T-helper 1 cell (primary cell): ENCODE measurements at regions not wholly inside any gene's neighbourhood (a gene's known extent, or its start where the extent isn't known, plus 50 kb on each side); places are given as distances from the start of the nearest gene placed in this dataset.
"Not testable (repeated sequence)": the region's sequence is repeated elsewhere in the genome, so short reads cannot be mapped to it uniquely, and the experiment has no call there.

ENCODE experiments used
- DNase-seq, 5 donors: peaks; one replicate each; pipeline ENCODE4 v3.0.0-alpha.2; 2012 to 2020

DNA sequence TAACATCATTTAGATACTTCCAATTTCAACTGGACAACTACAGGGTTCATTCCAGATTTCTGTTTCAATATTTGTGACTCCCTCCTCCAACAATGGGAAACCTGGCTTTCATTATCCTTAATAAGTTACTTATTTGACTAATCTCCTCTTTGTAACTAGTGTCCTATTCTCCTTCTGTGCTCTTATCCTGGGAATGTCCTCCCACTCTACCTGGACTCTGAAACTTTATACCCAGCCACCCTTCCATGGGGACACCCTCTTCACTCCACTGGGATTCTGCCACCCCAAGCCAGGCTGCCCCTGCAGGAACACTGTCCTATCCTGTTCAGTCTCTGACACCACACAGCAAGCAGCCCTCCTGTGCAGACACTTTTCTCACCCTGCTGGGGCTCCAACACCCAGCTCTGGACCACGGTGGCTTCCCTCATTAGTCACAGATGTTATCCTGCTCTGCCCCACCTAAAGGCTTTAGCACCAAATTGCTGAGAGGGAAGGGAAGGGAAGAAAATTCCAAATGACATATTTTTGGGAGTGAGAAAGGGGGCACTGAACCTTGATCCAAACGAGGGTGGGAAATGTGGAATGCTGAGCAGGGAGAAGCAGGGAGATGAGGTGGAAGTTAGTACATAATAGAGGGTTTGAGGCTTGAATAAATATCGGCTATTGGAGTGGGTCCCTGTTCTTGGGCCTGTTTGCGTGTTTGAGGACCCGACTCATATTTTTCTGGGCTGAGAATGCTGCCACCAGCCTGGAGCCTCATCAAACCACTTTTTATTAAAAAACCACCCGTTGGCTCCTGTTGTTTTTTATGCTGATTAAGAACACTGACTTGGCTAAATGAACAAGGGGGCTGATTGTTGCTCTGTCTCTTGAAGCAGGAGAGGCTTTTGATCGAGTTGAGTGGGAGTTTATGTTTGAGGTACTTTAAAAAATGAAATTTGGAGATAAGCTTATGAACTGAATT is 54.0 kb upstream of the AKIRIN2 start:
- no peak for DNase-seq

- DNase-seq, result no peak
Measured at GRCh38 chr6:87754828-87755227, 52.8 kb upstream of the AKIRIN2 start.

DNA sequence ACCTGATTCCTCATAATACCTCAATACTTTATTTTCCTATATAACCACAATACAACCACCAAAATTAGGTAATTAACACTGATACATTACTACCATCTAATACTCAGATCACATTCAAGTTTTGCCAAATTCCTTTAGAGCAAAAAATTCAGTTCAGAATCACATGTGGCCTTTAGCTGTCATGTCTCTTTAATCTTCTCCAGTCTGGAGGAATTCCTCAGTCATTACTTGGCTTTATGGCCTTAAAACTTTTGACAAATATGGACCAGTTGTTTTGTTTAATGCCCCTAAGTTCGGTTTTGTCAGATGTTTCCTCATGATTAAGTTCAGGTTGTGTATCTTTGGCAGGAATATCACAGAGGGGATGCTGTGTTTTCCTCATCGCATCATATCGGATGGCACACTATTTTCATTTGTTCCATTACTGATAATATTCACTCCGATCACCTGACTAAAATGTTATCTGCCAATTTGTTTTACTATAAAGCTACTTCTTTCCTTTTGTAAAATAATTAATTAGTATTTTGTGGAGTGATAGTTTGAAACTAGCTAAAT is 51.2 kb upstream of the AKIRIN2 start:
- no peak for DNase-seq

GRCh38 chr6:87752503-87752902 is 50.5 kb upstream of the AKIRIN2 start:
- not testable (repeated sequence) for DNase-seq
